Neuronal stem cell (in vitro differentiated cells): ENCODE measurements at regions not wholly inside any gene's neighbourhood (a gene's known extent, or its start where the extent isn't known, plus 50 kb on each side); places are given as distances from the start of the nearest gene placed in this dataset.

Experiments used
- DNase-seq: peaks from one replicate; pipeline ENCODE4 v3.0.0-alpha.2; 2013; ENCODE audit warnings: low spot score
- H2AFZ ChIP-seq: one replicate; pipeline ENCODE4 v1.6.1; 2013; ENCODE audit warnings: mild to moderate bottlenecking, low read length, inconsistent platforms
- H2AK5ac ChIP-seq: 2 replicates; pipeline ENCODE4 v1.6.1; 2013; ENCODE audit warnings: low read depth, mild to moderate bottlenecking, inconsistent platforms, low read length, moderate library complexity, mixed read lengths
- H2BK120ac ChIP-seq: 2 replicates; pipeline ENCODE4 v1.6.1; 2013; ENCODE audit warnings: low read depth, mild to moderate bottlenecking, inconsistent platforms, low read length, moderate library complexity, mixed read lengths
- H2BK12ac ChIP-seq: one replicate; pipeline ENCODE4 v1.6.1; 2013; ENCODE audit warnings: low read length, inconsistent platforms
- H2BK15ac ChIP-seq: 2 replicates; pipeline ENCODE4 v1.6.1; 2013; ENCODE audit warnings: mild to moderate bottlenecking, low read length, inconsistent platforms, mixed read lengths
- H2BK5ac ChIP-seq: one replicate; pipeline ENCODE4 v1.6.1; 2013; ENCODE audit warnings: inconsistent platforms, mild to moderate bottlenecking, low read length, moderate library complexity
- H3K14ac ChIP-seq: one replicate; pipeline ENCODE4 v1.6.1; 2013; ENCODE audit warnings: low read length, inconsistent platforms
- H3K18ac ChIP-seq: 2 replicates; pipeline ENCODE4 v1.6.1; 2013; ENCODE audit warnings: low read length, inconsistent platforms
- H3K23ac ChIP-seq: 2 replicates; pipeline ENCODE4 v1.6.1; 2013; ENCODE audit warnings: low read depth, mild to moderate bottlenecking, mixed read lengths, low read length, inconsistent platforms; ENCODE audit not compliant: poor library complexity
- H3K27ac ChIP-seq: replicated peaks from 3 replicates; pipeline ENCODE4 v1.5.1; 2013; ENCODE audit warnings: low read length, inconsistent platforms
- H3K27me3 ChIP-seq, 3 experiments: 2 replicates each; pipeline ENCODE4 v1.6.1; 2013; ENCODE audit warnings: low read length in 3 of 3, mild to moderate bottlenecking in 2 of 3, inconsistent platforms in 1 of 3, low read depth in 1 of 3, mixed read lengths in 1 of 3, moderate library complexity in 1 of 3; ENCODE audit not compliant: control insufficient read depth in 3 of 3, insufficient read depth in 3 of 3
- H3K36me3 ChIP-seq, 2 donors: replicated peaks in 1 of 2; 2 replicates each; pipeline ENCODE4 v1.6.1; 2013; ENCODE audit warnings: low read length in 2 of 2; ENCODE audit not compliant: control insufficient read depth in 2 of 2, insufficient read depth in 2 of 2
- H3K4ac ChIP-seq: 2 replicates; pipeline ENCODE4 v1.6.1; 2013; ENCODE audit warnings: inconsistent platforms, mild to moderate bottlenecking, low read length, moderate library complexity
- H3K4me1 ChIP-seq, 2 donors: 1 replicate in 1 of 2; 2 replicates in 1 of 2; pipeline ENCODE4 v1.6.1; 2013; ENCODE audit warnings: low read length in 2 of 2, low read depth in 1 of 2; ENCODE audit not compliant: control insufficient read depth in 2 of 2, insufficient read depth in 1 of 2
- H3K4me2 ChIP-seq: one replicate; pipeline ENCODE4 v1.6.1; 2013; ENCODE audit warnings: mild to moderate bottlenecking, low read length, inconsistent platforms; ENCODE audit not compliant: insufficient read depth, poor library complexity, severe bottlenecking
- H3K4me3 ChIP-seq, 2 donors: 2 replicates each; pipeline ENCODE4 v1.5.1; 2013; ENCODE audit warnings: low read length in 2 of 2, mild to moderate bottlenecking in 2 of 2, inconsistent platforms in 1 of 2, moderate library complexity in 1 of 2
- H3K79me1 ChIP-seq: one replicate; pipeline ENCODE4 v1.6.1; 2013; ENCODE audit warnings: low read depth, mild to moderate bottlenecking, inconsistent platforms, low read length, moderate library complexity
- H3K9ac ChIP-seq: one replicate; pipeline ENCODE4 v1.6.1; 2013; ENCODE audit warnings: mild to moderate bottlenecking, low read depth, low read length, inconsistent platforms; ENCODE audit not compliant: poor library complexity
- H3K9me3 ChIP-seq, 2 donors: replicated peaks in 1 of 2; 2 replicates each; pipeline versions ENCODE3 to v1.6.1; 2013; ENCODE audit warnings: low read length in 2 of 2, mild to moderate bottlenecking in 2 of 2, inconsistent platforms in 1 of 2, low read depth in 1 of 2, mixed read lengths in 1 of 2, moderate library complexity in 1 of 2; ENCODE audit not compliant: control insufficient read depth in 2 of 2, insufficient read depth in 1 of 2
- H4K8ac ChIP-seq: one replicate; pipeline ENCODE4 v1.6.1; 2013; ENCODE audit warnings: low read depth, mild to moderate bottlenecking, inconsistent platforms, low read length, moderate library complexity
- H4K91ac ChIP-seq: one replicate; pipeline ENCODE4 v1.6.1; 2013; ENCODE audit warnings: low read length, low read depth, mild to moderate bottlenecking, inconsistent platforms; ENCODE audit not compliant: poor library complexity
- WGBS, 2 donors: extraction: QIAGEN DNeasy Blood & Tissue Kit; methylation state at CpG; one replicate each; pipeline ENCODE4 v1.1.7; 2013; ENCODE audit warnings: missing lambda C conversion rate in 2 of 2, mixed read lengths in 1 of 2; ENCODE audit not compliant: insufficient read length in 2 of 2, insufficient replicate concordance in 1 of 2; ENCODE audit errors: extremely low coverage in 2 of 2; 5-methylcytosine and 5-hydroxymethylcytosine counted together

- Histone ChIP-seq H2AFZ (no peak overlapping the region), H3K4me1 (no peaks in the 10 kb centered on the region), H3K79me1 (no peaks in the 10 kb centered on the region), H2BK120ac (no peak overlapping the region), H2BK12ac (no peak overlapping the region), H3K18ac (no peak overlapping the region), H4K8ac (no peak overlapping the region), H3K14ac (no peak overlapping the region), H2BK15ac (no peak overlapping the region), H4K91ac (no peak overlapping the region), H3K36me3 (no peaks in the 10 kb centered on the region), H3K4ac (no peak overlapping the region), H3K4me2 (no peak overlapping the region), H3K9ac (no peak overlapping the region), H3K4me3 (no peak overlapping the region), H3K9me3 (no peaks in the 10 kb centered on the region), H3K23ac (no peak overlapping the region), H3K27me3 (no peaks in the 10 kb centered on the region), H3K27ac (no peak overlapping the region), H2BK5ac (no peak overlapping the region), H2AK5ac (no peak overlapping the region)
- WGBS, 2 donors, result no CpG with 5 or more reads among the region's 1 CpG
- no peak for DNase-seq
These were observed 669.3 kb downstream of the PLA2G4A start for GRCh38 chr1:187498028-187498427.

GRCh38 chr1:187504779-187505178 lies 676.0 kb downstream of the PLA2G4A start:
- H3K4ac ChIP-seq, result no peak overlapping the region
- DNase-seq, result no peak
- no peaks in the 10 kb centered on the region for H3K36me3 ChIP-seq
- no peak overlapping the region for H3K23ac ChIP-seq
- H3K18ac ChIP-seq, result no peak overlapping the region
- H3K79me1 ChIP-seq, result no peaks in the 10 kb centered on the region
- no peak overlapping the region for H3K4me3 ChIP-seq
- no peak overlapping the region for H4K91ac ChIP-seq
- no peaks in the 10 kb centered on the region for H3K9me3 ChIP-seq
- H3K27ac ChIP-seq, result no peak overlapping the region
- H2AFZ ChIP-seq, result no peak overlapping the region
- no peaks in the 10 kb centered on the region for H3K4me1 ChIP-seq
- H4K8ac ChIP-seq, result no peak overlapping the region
- no peak overlapping the region for H2BK12ac ChIP-seq
- no peak overlapping the region for H2BK15ac ChIP-seq
- no peak overlapping the region for H2AK5ac ChIP-seq
- no peak overlapping the region for H2BK120ac ChIP-seq
- H3K14ac ChIP-seq, result no peak overlapping the region
- no peak overlapping the region for H3K4me2 ChIP-seq
- H2BK5ac ChIP-seq, result no peak overlapping the region
- no peaks in the 10 kb centered on the region for H3K27me3 ChIP-seq
- H3K9ac ChIP-seq, result no peak overlapping the region

GRCh38 chr1:187509091-187509490 lies 680.3 kb downstream of the PLA2G4A start:
- H3K36me3 ChIP-seq, result no peaks in the 10 kb centered on the region

GRCh38 chr1:187513190-187513589 lies 684.4 kb downstream of the PLA2G4A start:
- no peak overlapping the region for H4K8ac ChIP-seq
- no peak overlapping the region for H4K91ac ChIP-seq
- H2BK5ac ChIP-seq, result no peak overlapping the region
- H2BK120ac ChIP-seq, result no peak overlapping the region
- H3K4ac ChIP-seq, result no peak overlapping the region
- H3K18ac ChIP-seq, result no peak overlapping the region
- H3K23ac ChIP-seq, result no peak overlapping the region
- no peaks in the 10 kb centered on the region for H3K79me1 ChIP-seq
- no peak overlapping the region for H2BK12ac ChIP-seq
- H2BK15ac ChIP-seq, result no peak overlapping the region
- no CpG with 5 or more reads among the region's 5 CpGs for WGBS, 2 donors
- H3K9ac ChIP-seq, result no peak overlapping the region
- H3K4me2 ChIP-seq, result no peak overlapping the region
- no peaks in the 10 kb centered on the region for H3K4me1 ChIP-seq
- no peak for DNase-seq
- H3K27ac ChIP-seq, result no peak overlapping the region
- no peaks in the 10 kb centered on the region for H3K36me3 ChIP-seq
- H3K27me3 ChIP-seq, result no peaks in the 10 kb centered on the region
- H2AK5ac ChIP-seq, result no peak overlapping the region
- H3K9me3 ChIP-seq, result no peaks in the 10 kb centered on the region
- H2AFZ ChIP-seq, result no peak overlapping the region
- H3K4me3 ChIP-seq, result no peak overlapping the region
- H3K14ac ChIP-seq, result no peak overlapping the region

More at GRCh38 chr1:187509091-187509490, 680.3 kb downstream of the PLA2G4A start:
- no peak overlapping the region for H3K4me2 ChIP-seq
- no peaks in the 10 kb centered on the region for H3K27me3 ChIP-seq
- H3K18ac ChIP-seq, result no peak overlapping the region
- DNase-seq, result no peak
- no peak overlapping the region for H2BK5ac ChIP-seq
- no peak overlapping the region for H2BK15ac ChIP-seq
- H2BK12ac ChIP-seq, result no peak overlapping the region
- H3K14ac ChIP-seq, result no peak overlapping the region
- H4K91ac ChIP-seq, result no peak overlapping the region
- no peak overlapping the region for H2AFZ ChIP-seq
- no peak overlapping the region for H3K9ac ChIP-seq
- H3K9me3 ChIP-seq, result no peaks in the 10 kb centered on the region
- H3K79me1 ChIP-seq, result no peaks in the 10 kb centered on the region
- no peak overlapping the region for H2AK5ac ChIP-seq
- no peak overlapping the region for H3K27ac ChIP-seq
- no peak overlapping the region for H3K23ac ChIP-seq
- no peak overlapping the region for H2BK120ac ChIP-seq
- H3K4me1 ChIP-seq, result no peaks in the 10 kb centered on the region
- no peak overlapping the region for H3K4ac ChIP-seq
- H4K8ac ChIP-seq, result no peak overlapping the region
- no peak overlapping the region for H3K4me3 ChIP-seq
